ENCODE measurements at regions not wholly inside any gene's neighbourhood (a gene's known extent, or its start where the extent isn't known, plus 50 kb on each side); places are given as distances from the start of the nearest gene placed in this dataset.

DNA sequence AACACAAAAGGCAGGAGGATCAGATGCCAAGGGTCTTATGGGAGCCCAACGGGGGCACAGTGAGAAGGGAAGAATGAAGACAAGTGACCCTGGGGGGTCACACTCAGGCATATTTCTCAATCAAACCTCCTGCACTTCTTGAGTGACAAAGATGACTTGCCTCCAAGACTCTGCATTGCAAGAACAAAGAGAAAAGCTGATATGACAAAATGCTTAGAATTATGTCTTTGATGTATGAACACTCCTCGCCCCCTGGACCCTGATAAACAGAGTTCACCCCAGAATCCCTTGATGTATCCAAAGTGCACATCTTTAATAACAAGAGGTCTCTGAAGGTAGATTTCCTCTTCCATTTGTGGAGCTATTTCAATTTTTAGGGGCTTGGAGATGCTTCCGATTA, 146.5 kb downstream of the C5orf15 start:
- TF ChIP-seq CTCF (conservative IDR thresholded peaks at IDR 0.05; ENCODE audit: low read depth, low read length): no peak
- TF ChIP-seq EZH2 (IDR thresholded peaks at IDR 0.05; ENCODE audit: borderline replicate concordance, low read depth, low read length, poor library complexity, severe bottlenecking): no peak
